Keratinocyte (primary cell): ENCODE measurements at regions not wholly inside any gene's neighbourhood (a gene's known extent, or its start where the extent isn't known, plus 50 kb on each side); places are given as distances from the start of the nearest gene placed in this dataset.

ENCODE experiments used
- DNase-seq: peaks from one replicate; pipeline ENCODE4 v3.0.0-alpha.2; 2011; ENCODE audit warnings: low read depth, missing footprints, low spot score
- FAIRE-seq: peaks from 2 replicates; lab custom pipeline; 2011; peaks lifted over from hg19 to GRCh38; lab: Jason Lieb, UNC
- H2AFZ ChIP-seq: 2 replicates; pipeline ENCODE4 v1.6.0; 2012; ENCODE audit warnings: low read length, control low read depth, inconsistent platforms; ENCODE audit not compliant: control insufficient read depth
- H3K27ac ChIP-seq: 2 replicates; pipeline ENCODE4 v1.5.1; 2011; ENCODE audit warnings: low read length; ENCODE audit not compliant: control insufficient read depth, insufficient read depth
- H3K27me3 ChIP-seq: 3 replicates; pipeline ENCODE4 v1.6.0; 2011; ENCODE audit warnings: low read length; ENCODE audit not compliant: control insufficient read depth, insufficient read depth; ENCODE audit errors: extremely low read depth
- H3K36me3 ChIP-seq, 2 experiments: 2 replicates in 1 of 2; 3 replicates in 1 of 2; pipeline ENCODE4 v1.5.1; 2011; ENCODE audit warnings: low read length in 2 of 2, mild to moderate bottlenecking in 1 of 2; ENCODE audit not compliant: control insufficient read depth in 2 of 2, insufficient read depth in 2 of 2; ENCODE audit errors: extremely low read depth in 1 of 2
- H3K4me1 ChIP-seq: 3 replicates; pipeline ENCODE4 v1.5.1; 2011; ENCODE audit warnings: low read length; ENCODE audit not compliant: control insufficient read depth, insufficient read depth; ENCODE audit errors: extremely low read depth
- H3K4me2 ChIP-seq: 3 replicates; pipeline ENCODE4 v1.6.0; 2011; ENCODE audit warnings: low read depth, low read length; ENCODE audit not compliant: control insufficient read depth, insufficient read depth; ENCODE audit errors: extremely low read depth
- H3K4me3 ChIP-seq, 3 experiments: fragments of 200-600 bp in 1 of 3; sonication (generic) in 1 of 3; 2 replicates in 2 of 3; 3 replicates in 1 of 3; pipeline ENCODE4 v1.5.1; 2011 to 2016; ENCODE audit warnings: low read length in 3 of 3, mild to moderate bottlenecking in 3 of 3, control low read depth in 2 of 3, inconsistent platforms in 1 of 3, low read depth in 1 of 3, mixed read lengths in 1 of 3, mixed run types in 1 of 3, moderate library complexity in 1 of 3; ENCODE audit not compliant: control insufficient read depth in 2 of 3, insufficient read depth in 2 of 3; ENCODE audit errors: extremely low read depth in 1 of 3
- H3K79me2 ChIP-seq: 2 replicates; pipeline ENCODE4 v1.6.0; 2012; ENCODE audit warnings: low read length; ENCODE audit not compliant: control insufficient read depth, insufficient read depth
- H3K9ac ChIP-seq: 3 replicates; pipeline ENCODE4 v1.6.0; 2011; ENCODE audit warnings: low read length; ENCODE audit not compliant: control insufficient read depth, insufficient read depth; ENCODE audit errors: extremely low read depth
- H3K9me1 ChIP-seq: 3 replicates; pipeline ENCODE4 v1.6.0; 2011; ENCODE audit warnings: low read length; ENCODE audit not compliant: control insufficient read depth, insufficient read depth; ENCODE audit errors: extremely low read depth
- H3K9me3 ChIP-seq: 2 replicates; pipeline ENCODE4 v1.5.1; 2012; ENCODE audit warnings: low read depth, low read length; ENCODE audit not compliant: control insufficient read depth
- H4K20me1 ChIP-seq: 3 replicates; pipeline ENCODE4 v1.6.0; 2011; ENCODE audit warnings: low read length; ENCODE audit not compliant: control insufficient read depth, insufficient read depth; ENCODE audit errors: extremely low read depth
- CTCF ChIP-seq, 3 experiments: IDR thresholded peaks in 1 of 3; conservative IDR thresholded peaks in 1 of 3; optimal IDR thresholded peaks in 1 of 3; 2 replicates in 2 of 3; 3 replicates in 1 of 3; pipeline versions ENCODE3 to v1.5.1; 2011; ENCODE audit warnings: low read length in 3 of 3, mild to moderate bottlenecking in 3 of 3, moderate library complexity in 2 of 3, control low read depth in 1 of 3, inconsistent platforms in 1 of 3; ENCODE audit not compliant: insufficient read depth in 2 of 3; ENCODE audit errors: extremely low read depth in 1 of 3
- EZH2 ChIP-seq: IDR thresholded peaks from one replicate; pipeline ENCODE4 v1.6.1; 2012; ENCODE audit warnings: inconsistent platforms, mild to moderate bottlenecking, low read length, moderate library complexity
- dilution Hi-C: fragments of 300-500 bp; cut with MboI; formaldehyde crosslinking; loops from one replicate; pipeline ENCODE4 v1.7.0; 2020; ENCODE audit warnings: low sequenced_read_pairs; ENCODE audit not compliant: extremely low pct_ligation_motif_present

GRCh38 chr15:88321271-88321670, 64.7 kb upstream of the NTRK3 start:
- no peak overlapping the region for H3K4me3 ChIP-seq
- TF ChIP-seq EZH2 (no peak), CTCF (optimal IDR thresholded peaks at IDR 0.05 in 1 of 3, IDR thresholded peaks at IDR 0.05 in 1 of 3, conservative IDR thresholded peaks at IDR 0.05 in 1 of 3; ENCODE audit: extremely low read depth in 1 of 3, insufficient read depth in 2 of 3, low read length in 3 of 3) (no peak)
- no peaks in the 10 kb centered on the region for H4K20me1 ChIP-seq
- no peaks in the 10 kb centered on the region for H3K9me3 ChIP-seq
- H3K27ac ChIP-seq: no peak overlapping the region
- H3K9ac ChIP-seq: no peak overlapping the region
- no peaks in the 10 kb centered on the region for H3K4me1 ChIP-seq
- dilution Hi-C loops: no loop called here
- FAIRE-seq (no peak), DNase-seq (no peak)
- no peaks in the 10 kb centered on the region for H3K36me3 ChIP-seq
- H3K9me1 ChIP-seq: no peaks in the 10 kb centered on the region
- H3K79me2 ChIP-seq: no peaks in the 10 kb centered on the region
- no peaks in the 10 kb centered on the region for H3K27me3 ChIP-seq
- H3K4me2 ChIP-seq: no peak overlapping the region
- no peak overlapping the region for H2AFZ ChIP-seq

GRCh38 chr15:88316586-88316985, 60.0 kb upstream of the NTRK3 start:
- no peaks in the 10 kb centered on the region for H3K36me3 ChIP-seq
- no peak overlapping the region for H3K27ac ChIP-seq
- no peaks in the 10 kb centered on the region for H3K79me2 ChIP-seq
- no peaks in the 10 kb centered on the region for H3K27me3 ChIP-seq
- no peak overlapping the region for H3K9ac ChIP-seq
- no peaks in the 10 kb centered on the region for H3K4me1 ChIP-seq
- no peak overlapping the region for H3K4me2 ChIP-seq
- no peak overlapping the region for H2AFZ ChIP-seq
- DNase-seq (no peak), FAIRE-seq (no peak)
- no peaks in the 10 kb centered on the region for H3K9me1 ChIP-seq
- no peaks in the 10 kb centered on the region for H3K9me3 ChIP-seq
- dilution Hi-C loops: no loop called here
- TF ChIP-seq EZH2 (no peak), CTCF (optimal IDR thresholded peaks at IDR 0.05 in 1 of 3, IDR thresholded peaks at IDR 0.05 in 1 of 3, conservative IDR thresholded peaks at IDR 0.05 in 1 of 3; ENCODE audit: extremely low read depth in 1 of 3, insufficient read depth in 2 of 3, low read length in 3 of 3) (no peak)
- H3K4me3 ChIP-seq: no peak overlapping the region
- no peaks in the 10 kb centered on the region for H4K20me1 ChIP-seq
